BJ (cell line): ENCODE measurements at regions not wholly inside any gene's neighbourhood (a gene's known extent, or its start where the extent isn't known, plus 50 kb on each side); places are given as distances from the start of the nearest gene placed in this dataset.
"Not testable (repeated sequence)": the region's sequence is repeated elsewhere in the genome, so short reads cannot be mapped to it uniquely, and the experiment has no call there.

ENCODE experiments used
- CTCF ChIA-PET: fragments of 350-600 bp; formaldehyde crosslinking; extraction: SDS; loops from one replicate; lab custom pipeline; 2021; ENCODE audit warnings: antibody characterized with exemption, inconsistent platforms; lab: Yijun Ruan, JAX
- POLR2A ChIA-PET: fragments of 300-600 bp; sonication (Branson Sonifier 250); formaldehyde crosslinking; extraction: SDS; loops from one replicate; lab custom pipeline; 2021; ENCODE audit warnings: antibody characterized with exemption; lab: Charles Lee
- DNase-seq: peaks from one replicate; pipeline ENCODE4 v3.0.0-alpha.2; 2011; ENCODE audit warnings: low read depth
- H3K27me3 ChIP-seq: 2 replicates; pipeline ENCODE4 v1.6.0; 2011; ENCODE audit warnings: low read length; ENCODE audit not compliant: control insufficient read depth, insufficient read depth
- H3K36me3 ChIP-seq: 2 replicates; pipeline ENCODE4 v1.5.1; 2011; ENCODE audit warnings: low read length; ENCODE audit not compliant: control insufficient read depth, insufficient read depth
- H3K4me3 ChIP-seq: 2 replicates; pipeline ENCODE4 v1.5.1; 2011; ENCODE audit warnings: low read depth, mild to moderate bottlenecking, control low read depth, low read length
- TF ChIP-seq, protein P1 (sequence below): IDR thresholded peaks from 2 replicates; pipeline ENCODE4 v1.5.1; 2011; ENCODE audit warnings: low read depth, mild to moderate bottlenecking, control low read depth, inconsistent platforms, low read length, moderate library complexity; ENCODE audit not compliant: insufficient read depth

DNA sequence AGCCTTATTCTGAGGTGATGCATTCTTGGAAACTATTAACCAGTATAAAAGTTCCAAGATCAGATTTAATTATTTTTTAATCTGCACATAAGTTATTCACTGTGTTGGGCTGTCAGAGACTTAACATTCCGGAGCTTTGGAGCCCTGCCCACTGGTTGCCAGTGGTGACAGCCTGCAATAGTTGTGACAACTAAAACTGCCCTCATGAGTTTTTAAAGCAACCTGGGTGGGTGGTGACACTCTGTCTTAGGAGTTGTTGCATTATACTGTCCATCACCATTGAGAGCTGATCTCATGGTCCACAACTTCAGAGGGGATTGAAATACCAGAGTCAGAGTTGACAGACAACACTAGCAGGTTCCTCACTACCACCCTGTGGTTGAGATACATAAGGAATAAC is 653.9 kb upstream of the USP24 start:
- H3K4me3 ChIP-seq: no peak overlapping the region
- ChIA-PET CTCF (interaction anchor here (0.9 kb wide), 1 partner anchor 10 kb away, joined by 3 read pairs; no protein-coding TSS in a partner anchor), POLR2A (no interaction called here)
- H3K27me3 ChIP-seq: no peaks in the 10 kb centered on the region
- no peaks in the 10 kb centered on the region for H3K36me3 ChIP-seq
- no peak for DNase-seq
- TF ChIP-seq, protein P1, sequence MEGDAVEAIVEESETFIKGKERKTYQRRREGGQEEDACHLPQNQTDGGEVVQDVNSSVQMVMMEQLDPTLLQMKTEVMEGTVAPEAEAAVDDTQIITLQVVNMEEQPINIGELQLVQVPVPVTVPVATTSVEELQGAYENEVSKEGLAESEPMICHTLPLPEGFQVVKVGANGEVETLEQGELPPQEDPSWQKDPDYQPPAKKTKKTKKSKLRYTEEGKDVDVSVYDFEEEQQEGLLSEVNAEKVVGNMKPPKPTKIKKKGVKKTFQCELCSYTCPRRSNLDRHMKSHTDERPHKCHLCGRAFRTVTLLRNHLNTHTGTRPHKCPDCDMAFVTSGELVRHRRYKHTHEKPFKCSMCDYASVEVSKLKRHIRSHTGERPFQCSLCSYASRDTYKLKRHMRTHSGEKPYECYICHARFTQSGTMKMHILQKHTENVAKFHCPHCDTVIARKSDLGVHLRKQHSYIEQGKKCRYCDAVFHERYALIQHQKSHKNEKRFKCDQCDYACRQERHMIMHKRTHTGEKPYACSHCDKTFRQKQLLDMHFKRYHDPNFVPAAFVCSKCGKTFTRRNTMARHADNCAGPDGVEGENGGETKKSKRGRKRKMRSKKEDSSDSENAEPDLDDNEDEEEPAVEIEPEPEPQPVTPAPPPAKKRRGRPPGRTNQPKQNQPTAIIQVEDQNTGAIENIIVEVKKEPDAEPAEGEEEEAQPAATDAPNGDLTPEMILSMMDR: no peak

DNA sequence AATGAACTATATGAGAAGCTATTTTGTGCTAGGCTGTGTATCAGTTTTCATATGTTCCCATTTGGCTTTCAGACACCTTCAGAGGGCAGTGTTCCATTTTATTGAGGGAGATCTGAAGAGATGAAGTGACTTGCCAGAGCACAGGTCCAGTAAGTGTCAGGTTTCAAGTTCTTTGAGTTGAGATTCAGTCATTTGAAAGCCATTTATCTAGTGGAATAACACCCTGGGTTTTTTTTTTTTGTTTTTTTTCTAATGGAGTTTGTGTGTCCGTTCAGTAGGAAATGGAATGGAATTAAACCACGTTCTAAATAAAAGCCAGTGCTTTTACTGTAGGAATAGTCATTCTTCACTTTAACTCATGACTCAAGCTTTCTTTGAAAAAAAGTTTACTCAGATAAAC is 652.9 kb upstream of the USP24 start:
- Histone ChIP-seq H3K4me3 (no peak overlapping the region), H3K27me3 (no peaks in the 10 kb centered on the region), H3K36me3 (no peaks in the 10 kb centered on the region)
- TF ChIP-seq, protein P1: no peak
- ChIA-PET POLR2A (no interaction called here), CTCF (interaction anchor here (2.6 kb wide), 1 partner anchor 9 kb away, joined by 7 read pairs; no protein-coding TSS in a partner anchor)
- DNase-seq: no peak

- Histone ChIP-seq H3K27me3 (no peaks in the 10 kb centered on the region), H3K4me3 (no peak overlapping the region), H3K36me3 (no peaks in the 10 kb centered on the region)
- DNase-seq: no peak
- TF ChIP-seq, protein P1: no peak
- ChIA-PET POLR2A (no interaction called here), CTCF (interaction anchor here (1.0 to 2.6 kb wide), 4 partner anchors 9 to 710 kb away, joined by 3 to 7 read pairs (median 3); no protein-coding TSS in a partner anchor)
These were observed 652.2 kb upstream of the USP24 start for GRCh38 chr1:55867304-55867843.

DNA sequence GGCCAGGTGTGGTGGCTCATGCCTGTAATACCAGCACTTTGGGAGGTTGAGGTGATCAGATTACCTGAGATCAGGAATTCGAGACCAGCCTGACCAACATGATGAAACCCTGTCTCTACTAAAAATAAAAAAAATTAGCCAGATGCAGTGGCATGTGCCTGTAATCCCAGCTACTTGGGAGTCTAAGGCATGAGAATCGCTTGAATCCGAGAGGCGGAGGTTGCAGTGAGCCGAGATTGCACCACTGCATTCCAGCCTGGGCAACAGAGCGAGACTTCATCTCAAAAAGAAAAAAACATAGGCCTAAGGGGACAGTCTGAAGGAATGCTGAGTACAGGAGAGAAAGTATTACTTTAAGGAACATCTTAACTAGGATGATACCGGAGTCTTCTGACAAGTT is 650.6 kb upstream of the USP24 start:
- H3K4me3 ChIP-seq, H3K36me3 ChIP-seq, H3K27me3 ChIP-seq, POLR2A ChIA-PET, DNase-seq: not testable (repeated sequence)
- CTCF ChIA-PET: interaction anchor here (0.9 to 2.6 kb wide), 4 partner anchors 8 to 189 kb away, joined by 3 to 7 read pairs (median 4); no protein-coding TSS in a partner anchor

GRCh38 chr1:55864251-55864650 is 649.1 kb upstream of the USP24 start:
- Histone ChIP-seq H3K36me3 (no peaks in the 10 kb centered on the region), H3K27me3 (no peaks in the 10 kb centered on the region), H3K4me3 (no peak overlapping the region)
- ChIA-PET POLR2A (no interaction called here), CTCF (interaction anchor here (1.0 to 1.5 kb wide), 3 partner anchors 13 to 712 kb away, joined by 3 read pairs; no protein-coding TSS in a partner anchor)
- TF ChIP-seq, protein P1: no peak
- no peak for DNase-seq
